Epidermal melanocyte (primary cell): ENCODE measurements at regions not wholly inside any gene's neighbourhood (a gene's known extent, or its start where the extent isn't known, plus 50 kb on each side); places are given as distances from the start of the nearest gene placed in this dataset.
"Not testable (repeated sequence)": the region's sequence is repeated elsewhere in the genome, so short reads cannot be mapped to it uniquely, and the experiment has no call there.

Source experiments
- DNase-seq: peaks from one replicate; pipeline ENCODE4 v3.0.0; 2011; ENCODE audit warnings: low spot score; ENCODE audit not compliant: insufficient read length

DNA sequence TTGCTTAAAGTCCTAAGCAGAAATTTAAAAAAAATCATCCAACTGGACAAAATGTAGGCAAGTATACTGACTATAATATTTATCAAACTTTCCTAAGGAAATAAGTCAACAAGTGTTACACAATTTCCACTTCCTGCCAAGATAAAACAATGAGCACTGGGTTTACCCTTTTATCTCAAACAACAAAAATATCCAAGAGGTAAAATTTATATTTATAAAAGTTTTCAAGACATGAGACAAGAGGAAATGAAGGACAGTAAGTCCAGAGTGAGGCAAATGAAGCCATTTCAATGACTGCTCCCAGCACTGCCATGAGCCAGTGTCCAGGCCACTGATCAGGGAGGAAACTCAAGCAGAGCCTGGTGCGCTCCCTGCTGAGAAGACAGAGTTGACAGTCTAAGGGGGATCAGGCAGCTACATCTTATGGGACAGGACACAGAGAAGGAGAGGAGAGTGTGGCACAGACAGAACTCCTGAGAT is 439.4 kb downstream of the RAP2B start:
- DNase-seq: no peak

DNA sequence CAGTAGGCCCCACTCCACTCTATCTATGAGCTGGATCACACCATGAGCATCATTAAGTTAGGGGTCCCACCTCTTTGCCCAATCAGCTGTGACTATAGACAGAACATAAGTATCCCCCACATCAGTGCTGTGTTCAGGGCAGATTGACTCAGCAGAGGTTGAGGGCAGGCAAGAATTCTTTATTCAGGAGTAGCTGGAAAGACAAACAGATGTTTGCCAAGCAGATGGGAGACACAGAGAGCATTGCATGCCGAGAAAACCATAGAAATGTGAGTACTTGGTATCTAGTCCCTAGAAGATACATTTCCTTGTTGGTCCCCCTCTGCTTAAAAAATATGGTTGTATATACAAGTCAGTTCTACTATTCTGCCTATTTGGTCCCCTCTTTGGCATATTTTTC is 440.8 kb downstream of the RAP2B start:
- no peak for DNase-seq

DNA sequence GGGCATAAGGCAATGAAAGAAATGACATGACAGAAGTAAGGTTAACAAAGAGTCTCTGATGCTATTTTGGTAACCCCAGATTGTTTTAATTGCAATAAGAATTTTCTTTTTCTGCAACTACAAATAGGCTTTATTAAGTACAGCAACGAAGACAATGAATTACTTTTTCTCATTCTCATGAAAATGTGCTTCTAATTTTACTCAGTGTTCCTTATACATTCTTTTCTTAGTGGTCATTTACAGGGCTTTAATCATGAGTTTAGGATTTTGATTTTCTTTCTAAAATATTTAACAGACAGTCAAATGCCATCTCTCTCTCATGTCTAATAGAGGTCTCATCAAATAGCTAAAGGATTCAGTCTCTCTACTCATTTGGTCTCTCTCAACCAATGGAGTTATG is 452.1 kb downstream of the RAP2B start:
- no peak for DNase-seq

DNA sequence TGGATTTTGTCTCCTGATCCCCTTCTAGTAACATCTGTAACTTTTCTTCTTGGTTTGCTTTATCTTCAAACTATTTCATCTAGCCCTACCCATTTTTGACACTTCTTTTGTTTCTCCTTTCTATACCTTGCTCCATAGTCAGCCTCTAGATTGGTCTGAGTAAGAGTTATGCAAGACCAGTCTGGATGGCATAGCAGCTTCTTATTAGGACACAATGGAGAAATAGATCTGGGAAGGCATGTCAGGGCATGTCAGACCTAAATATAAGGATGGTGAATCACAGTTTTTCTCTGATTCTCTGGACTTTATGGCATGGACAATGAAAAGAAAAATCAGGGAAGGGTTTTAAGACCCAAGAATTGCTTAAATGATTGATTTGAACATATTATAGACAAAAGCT is 452.5 kb downstream of the RAP2B start:
- no peak for DNase-seq

DNA sequence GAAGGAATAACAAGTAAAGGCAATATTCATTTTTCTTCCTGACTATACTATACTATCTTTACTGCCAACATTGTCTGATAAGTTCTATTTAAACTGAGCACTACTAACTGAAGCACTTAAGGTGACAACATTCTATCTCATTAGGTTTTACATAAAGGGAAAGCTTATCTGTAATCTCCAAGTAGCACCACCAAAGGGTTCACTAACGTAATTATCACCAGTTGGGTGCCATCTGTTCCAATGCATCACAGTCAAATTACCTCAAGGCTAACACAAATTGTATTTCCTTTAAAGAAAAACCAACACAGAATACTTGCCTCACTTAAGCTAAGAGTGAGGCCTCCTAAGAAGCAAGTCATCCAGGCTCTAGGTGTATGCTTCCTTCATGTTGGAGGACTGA is 453.8 kb downstream of the RAP2B start:
- no peak for DNase-seq

DNA sequence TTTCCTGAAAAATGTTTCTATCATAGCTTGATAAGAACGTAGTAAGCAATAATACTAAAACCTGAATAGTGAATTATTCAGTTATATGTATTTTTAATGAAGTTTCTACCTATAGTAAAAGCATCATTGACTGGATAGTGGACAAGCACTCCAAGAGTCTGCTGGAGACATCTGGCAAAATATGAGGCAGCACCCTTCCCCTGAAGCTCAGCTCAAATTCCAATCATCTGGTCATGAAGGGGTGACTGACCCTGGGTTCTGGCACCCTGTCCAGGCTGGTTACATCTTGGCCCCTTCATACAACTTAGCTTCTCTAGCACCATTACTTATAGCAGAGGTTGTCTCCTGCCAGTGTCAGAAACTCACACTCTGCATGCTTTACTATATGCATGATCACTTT is 455.4 kb downstream of the RAP2B start:
- DNase-seq: no peak

DNA sequence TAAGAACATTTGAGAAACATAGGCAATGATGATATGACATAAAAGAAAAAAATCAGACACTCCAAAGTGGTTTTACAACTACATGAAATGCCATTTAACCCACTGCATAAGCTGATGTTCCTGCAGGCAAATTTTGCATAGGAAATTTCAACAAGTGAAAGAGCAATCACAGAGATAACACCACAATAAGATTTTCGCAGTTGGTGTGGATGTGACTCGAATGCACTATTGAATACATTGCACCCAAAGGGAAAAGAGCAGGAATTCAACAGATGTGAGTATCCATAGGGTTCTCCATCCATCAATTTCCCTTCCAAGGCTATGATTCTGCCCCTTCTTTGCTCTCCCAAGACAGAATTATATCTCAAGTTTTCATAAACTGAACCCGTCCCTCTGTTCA is 456.1 kb downstream of the RAP2B start:
- no peak for DNase-seq

DNA sequence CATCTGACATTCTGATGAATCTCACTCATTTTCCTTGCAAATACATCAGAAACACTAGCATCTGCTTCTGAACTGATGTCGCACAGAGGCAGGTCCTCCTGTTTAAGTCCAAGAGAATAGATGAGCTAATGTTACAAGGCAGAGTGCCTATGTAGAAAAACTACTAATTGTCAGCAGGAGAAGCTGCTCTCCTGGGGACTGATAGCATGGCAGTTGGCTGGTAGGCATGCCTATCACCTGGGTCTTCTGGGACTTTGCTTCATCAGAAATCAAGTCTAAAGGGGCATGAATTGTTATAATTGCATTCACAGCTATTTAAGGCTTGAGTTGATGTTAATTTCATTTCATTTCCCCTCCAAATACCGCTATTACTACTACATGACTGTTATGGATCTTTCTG is 457.2 kb downstream of the RAP2B start:
- no peak for DNase-seq

DNA sequence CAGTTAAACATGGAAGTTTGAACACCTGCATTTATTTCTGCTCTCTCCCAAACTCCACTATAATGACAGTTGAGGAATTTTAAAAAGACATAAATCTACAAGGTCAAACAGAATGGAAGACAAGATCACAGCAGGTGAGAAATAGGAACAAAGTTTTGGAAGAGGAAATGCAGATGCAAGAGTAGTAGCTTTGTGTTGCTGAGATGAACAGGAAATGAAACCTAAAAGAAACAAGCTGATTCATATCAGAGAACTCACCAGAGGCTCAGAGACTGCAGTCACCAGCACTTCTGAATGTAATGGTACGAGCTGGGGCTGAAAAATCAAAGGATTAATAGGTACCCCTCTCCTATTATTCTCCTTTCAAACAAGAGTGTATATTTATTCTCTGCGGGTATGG is 459.9 kb downstream of the RAP2B start:
- no peak for DNase-seq

DNA sequence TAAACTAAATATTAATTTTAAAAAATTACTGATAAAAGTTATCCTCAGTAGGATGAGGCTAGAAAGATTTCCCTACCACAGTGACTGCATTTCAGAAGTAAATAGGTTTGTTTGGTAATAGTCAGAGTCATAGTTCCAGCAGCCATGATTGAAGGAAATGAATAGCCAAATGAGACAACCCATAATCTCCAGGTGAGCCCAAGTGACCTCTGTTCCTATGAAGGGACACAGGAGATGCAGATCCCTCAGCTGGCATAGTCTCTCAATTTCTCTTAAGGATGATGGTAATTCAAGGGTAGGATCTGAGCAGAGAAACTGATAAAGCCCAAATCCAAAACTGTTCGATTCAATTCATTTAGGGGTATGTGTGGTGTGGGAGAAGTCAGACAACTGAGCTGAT is 461.8 kb downstream of the RAP2B start:
- no peak for DNase-seq

DNA sequence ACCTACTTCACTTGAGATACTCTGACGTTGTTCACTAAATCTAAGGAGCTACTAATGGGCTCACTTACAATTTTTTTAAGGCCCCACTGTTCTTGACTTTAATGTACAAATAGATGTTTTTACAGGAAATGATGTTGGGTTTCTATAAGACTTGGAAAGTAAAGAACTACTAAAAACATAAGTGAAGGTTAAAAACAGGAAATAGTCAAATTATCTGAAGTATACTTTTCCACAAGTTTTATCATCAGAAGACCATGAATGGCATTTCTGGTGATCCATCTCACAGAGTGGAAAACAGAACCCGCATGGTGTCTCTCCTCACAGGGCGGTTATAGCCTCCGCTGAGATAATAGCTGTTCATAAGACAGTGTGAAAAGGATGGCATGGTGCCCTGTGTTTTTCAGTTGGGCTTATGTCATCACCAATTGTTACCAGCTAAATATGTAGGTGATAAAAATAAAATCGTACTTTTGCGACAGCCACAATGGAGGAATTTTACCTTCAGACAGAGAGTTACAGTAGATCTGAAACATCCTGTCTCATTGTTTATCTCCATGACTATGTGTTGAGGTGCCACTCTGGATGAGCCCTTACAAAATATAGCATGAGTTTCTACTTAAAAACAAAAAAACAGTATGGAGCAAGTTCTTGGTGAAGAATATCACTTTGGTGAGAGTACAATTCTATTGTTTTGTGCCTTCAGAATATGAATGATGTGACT is 462.4 kb downstream of the RAP2B start:
- DNase-seq: no peak

DNA sequence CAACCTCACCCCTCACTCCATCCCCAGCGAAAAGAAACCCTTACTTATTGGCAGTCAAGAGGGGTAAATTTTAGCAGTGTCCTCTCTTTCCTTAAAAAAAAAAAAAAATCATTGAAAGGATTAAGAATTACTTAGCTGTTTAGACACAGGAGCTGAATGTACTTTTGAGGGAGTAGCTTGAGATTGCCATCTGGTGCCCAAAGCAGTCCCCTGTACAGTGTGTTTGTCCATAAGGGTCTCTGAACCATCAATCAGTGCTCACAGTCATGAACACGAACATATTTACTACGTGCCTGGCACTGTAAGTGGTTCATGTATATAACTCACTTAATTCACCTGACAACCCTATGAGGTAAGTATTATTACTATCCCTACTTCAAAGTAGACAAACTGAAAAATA is 463.5 kb downstream of the RAP2B start:
- no peak for DNase-seq

DNA sequence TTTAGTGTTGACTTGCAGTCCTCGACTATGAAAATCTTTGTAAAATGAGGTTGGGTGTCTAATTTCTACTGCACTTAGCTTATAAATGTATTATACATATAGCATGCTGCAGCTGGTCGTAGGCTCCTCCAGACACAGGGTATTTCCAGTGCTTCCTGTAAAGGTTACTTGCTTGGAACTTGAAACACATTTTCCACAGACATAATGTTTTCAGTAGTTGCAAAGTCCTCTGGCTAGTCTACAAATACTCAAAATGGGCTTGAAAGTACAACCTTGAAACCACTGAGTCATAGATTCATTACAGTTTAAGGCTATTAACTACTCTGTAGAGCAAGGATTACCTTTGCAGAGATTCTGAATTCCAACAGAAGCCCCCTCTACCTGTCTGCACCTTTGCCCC is 464.1 kb downstream of the RAP2B start:
- DNase-seq: no peak

DNA sequence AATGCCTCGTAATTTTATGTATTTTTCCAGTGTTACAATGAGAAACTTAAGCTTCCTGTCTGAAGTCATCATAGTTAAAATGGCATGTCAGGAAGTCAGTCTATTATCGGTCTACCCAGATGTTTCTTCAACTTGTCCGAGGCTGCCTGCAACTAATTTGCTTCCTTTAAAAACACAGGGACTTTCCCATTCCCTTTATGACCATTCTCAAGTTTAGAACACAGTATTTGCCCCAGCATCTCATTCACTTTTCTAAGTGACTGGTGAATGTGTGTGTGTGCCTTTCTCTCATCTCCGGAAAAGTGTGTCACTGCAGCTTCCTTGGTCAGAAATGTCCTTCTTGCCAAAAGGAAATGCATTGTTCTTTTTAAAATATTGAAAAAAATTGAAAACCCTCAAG is 466.6 kb downstream of the RAP2B start:
- DNase-seq: no peak

DNA sequence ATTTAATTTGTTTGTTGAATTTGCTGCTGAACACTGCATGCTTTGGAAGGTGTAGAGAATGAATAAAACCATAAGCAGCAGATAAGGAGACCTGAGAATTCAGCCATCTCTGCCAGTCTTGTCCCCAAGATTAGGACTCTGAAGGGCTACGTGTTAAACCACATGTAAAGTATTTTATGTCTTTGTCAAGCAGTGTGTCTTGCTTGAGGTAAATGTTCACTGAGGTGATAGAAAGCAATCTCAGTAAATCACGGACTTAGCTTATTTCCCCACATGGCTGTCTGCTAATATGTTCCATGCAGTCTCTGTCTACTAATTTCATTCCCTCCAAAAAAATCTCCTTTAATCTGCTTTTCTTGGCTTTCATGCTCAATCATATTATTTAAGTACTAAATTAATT is 467.1 kb downstream of the RAP2B start:
- no peak for DNase-seq

DNA sequence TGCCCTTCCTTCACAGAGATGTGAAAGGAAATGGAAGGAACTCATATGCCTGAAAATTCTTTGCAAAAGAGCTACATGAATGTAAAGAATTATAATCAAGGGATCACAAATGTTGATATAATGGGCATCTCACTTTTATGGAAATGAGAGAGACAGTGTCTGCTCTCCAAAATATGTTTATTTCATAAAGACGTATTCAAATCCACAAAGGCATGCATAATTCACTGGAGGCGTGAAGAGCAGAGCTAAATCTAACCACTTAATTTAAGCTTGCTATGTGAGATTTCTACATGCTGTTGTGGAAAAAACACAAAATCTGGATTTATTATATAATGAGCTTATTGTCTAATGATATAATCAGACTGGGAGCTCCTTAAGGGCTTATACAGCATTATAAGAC is 469.1 kb downstream of the RAP2B start:
- DNase-seq: no peak

DNA sequence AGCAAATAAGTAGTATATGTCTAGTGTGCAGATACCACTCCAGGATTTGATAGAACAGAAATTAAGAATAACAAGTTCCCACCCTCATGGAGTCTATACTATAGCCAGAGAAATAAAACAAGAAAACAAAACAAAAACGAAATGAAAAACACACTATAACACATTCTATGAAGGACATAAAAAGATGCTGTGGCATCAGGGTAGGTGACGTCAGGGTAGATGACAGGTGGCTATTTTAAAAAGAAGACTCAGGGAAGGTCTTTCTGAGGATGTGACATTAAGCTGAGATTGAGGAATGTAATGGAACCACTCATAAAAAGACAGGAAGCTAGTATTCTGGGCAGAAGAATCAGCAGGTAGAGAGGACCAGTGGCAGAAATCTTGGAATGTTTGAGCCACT is 469.6 kb downstream of the RAP2B start:
- no peak for DNase-seq

DNA sequence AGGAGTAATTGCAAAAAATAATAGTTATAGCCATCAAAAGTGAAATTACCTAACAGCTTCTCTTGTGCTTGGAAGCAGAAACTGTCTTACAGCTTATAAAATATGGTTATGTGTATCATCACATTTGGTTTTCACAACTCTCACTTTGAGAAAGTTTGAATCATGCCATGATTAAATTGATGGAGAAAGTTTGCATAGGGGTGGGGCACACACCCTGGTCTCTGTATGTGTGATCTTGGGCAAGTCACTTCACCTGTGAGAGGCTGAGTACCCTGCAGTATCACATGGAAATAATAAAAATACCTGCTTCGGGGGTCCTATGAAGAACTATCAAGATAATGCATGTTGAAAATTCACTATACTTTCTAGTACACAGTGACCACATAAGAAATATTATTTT is 471.4 kb downstream of the RAP2B start:
- DNase-seq: no peak

DNA sequence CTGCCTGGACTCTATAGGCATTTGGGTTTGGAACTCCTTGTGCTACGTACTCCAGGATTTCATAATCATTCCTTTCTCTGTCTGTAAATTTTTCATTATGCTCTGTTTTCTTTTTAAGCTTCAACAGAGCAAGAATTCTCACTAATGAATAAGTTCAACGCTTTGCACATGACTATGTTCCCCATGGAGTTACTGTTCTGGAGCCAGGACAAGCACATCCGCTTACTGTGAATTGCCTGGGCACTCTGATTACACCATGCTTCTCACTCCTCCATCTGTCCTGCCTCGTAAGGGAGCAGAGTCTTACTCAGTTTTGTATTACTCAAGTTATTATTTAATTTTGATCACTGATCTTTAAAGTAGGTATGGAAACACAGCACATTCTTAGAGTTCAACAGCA is 472.7 kb downstream of the RAP2B start:
- DNase-seq: no peak

DNA sequence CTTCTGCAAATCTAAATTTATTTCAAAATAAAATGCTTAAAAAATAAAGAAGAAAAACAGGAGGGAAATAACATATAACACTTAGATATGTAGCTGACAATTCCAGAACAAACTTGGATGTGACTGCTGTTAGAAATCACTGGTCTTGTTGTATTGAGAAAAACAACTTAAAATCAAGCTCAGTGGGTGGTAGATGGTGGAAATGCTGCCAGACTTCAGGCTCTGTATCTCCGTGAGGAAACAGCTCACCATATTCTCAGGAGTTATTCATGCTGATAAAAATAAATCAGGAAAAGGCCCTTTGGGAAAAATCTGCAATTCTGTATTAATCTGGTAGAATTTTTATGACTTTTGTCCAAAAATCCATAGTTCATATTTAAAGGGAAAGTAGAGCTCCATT is 477.6 kb downstream of the RAP2B start:
- DNase-seq: no peak

DNA sequence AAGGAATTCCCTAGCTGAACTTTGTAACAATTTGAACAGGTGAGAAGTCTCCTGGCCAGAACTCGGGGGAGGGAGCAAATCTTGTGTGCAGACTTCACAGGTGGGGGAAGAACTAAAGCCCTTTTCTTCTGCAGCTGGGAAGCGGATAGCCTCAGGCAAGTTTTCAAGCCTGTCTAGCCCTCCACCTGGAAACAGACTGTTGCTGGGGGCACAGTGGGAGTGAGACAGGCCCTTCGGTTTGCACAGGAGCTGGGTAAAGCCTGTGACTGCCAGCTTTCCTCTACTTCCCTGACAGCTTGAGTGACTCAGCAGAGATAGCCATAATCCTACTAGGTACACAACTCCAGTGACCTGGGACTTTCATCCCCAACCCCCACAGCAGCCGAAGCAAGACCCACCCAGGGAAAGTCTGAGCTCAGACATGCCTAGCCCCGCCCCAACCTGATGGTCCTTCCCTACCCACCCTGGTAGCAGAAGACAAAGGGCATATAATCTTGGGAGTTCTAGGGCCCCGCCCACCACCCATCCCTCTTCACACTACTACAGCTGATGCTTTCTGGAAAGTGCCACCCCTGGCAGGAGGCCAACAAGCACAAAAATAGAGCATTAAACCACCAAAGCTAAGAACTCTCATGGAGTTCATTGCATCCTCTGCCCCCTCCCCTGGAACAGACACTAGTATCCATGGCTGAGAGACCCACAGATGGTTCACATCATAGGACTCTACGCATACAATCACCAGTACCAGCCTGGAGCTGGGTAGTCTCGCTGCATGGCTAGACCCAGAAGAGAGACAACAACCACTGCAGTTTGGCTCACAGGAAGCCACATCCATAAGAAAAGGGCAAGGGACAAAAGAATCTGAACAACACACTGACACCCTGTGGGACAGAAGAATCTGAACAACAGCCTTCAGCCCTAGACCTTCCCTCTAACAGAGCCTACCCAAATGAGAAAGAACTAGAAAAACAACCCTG is 479.0 kb downstream of the RAP2B start:
- no peak for DNase-seq

DNA sequence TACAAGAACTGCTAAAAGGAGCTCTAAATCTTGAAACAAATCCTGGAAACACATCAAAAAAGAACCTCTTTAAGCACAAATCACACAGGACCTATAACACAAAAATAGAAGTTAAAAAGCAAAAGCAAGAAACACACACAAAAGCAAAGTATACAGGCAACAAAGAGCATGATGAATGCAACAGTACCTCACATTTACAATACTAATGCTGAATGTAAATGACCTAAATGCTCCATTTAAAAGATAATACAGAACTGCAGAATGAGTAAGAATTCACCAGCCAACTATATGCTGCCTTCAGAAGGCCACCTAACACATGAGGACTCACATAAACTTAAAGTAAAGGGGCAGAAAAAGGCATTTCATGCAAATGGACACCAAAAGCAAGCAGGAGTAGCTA is 478.6 kb upstream of the ARHGEF26 start:
- DNase-seq: not testable (repeated sequence)

DNA sequence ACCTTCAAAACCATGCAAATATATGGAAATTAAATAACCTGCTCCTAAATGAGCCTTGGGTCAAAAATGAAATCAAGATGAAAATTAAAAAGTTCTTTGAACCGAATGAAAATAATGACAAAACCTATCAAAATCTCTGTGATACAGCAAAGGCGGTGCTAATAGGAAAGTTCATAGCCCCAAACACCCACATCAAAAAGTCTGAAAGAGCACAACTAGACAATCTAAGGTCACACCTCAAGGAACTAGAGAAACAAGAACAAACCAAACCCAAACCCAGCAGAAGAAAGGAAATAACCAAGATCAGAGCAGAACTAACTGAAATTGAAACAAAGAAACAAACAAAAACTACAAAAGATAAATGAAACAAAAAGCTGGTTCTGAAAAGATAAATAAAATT is 477.7 kb upstream of the ARHGEF26 start:
- DNase-seq: not testable (repeated sequence)
